ENCODE measurements at regions not wholly inside any gene's neighbourhood (a gene's known extent, or its start where the extent isn't known, plus 50 kb on each side); places are given as distances from the start of the nearest gene placed in this dataset.

GRCh38 chr1:177794376-177794991 lies 175.4 kb downstream of the SEC16B start:
- TF ChIP-seq POLR2AphosphoS5 (IDR thresholded peaks at IDR 0.05) (no peak), POLR2A (IDR thresholded peaks at IDR 0.05) (no peak), CTCF (IDR thresholded peaks at IDR 0.05) (no peak)
- Histone ChIP-seq H3K4me1 (replicated peaks) (no peaks in the 10 kb centered on the region), H3K4me3 (no peak overlapping the region), H3K9me3 (no peaks in the 10 kb centered on the region), H3K27me3 (replicated peaks; ENCODE audit: insufficient read depth) (peaks cover 4% of the 10 kb centered on the region), H3K36me3 (no peaks in the 10 kb centered on the region), H3K27ac (no peak overlapping the region)
- no peak for DNase-seq (ENCODE audit: low spot score)
- intact Hi-C loops (cut with DNase I), result no loop called here
- 36% methylated on average over 3 of the region's 3 CpGs for WGBS

GRCh38 chr1:177793900-177794299 lies 176.0 kb downstream of the SEC16B start:
- Histone ChIP-seq H3K27me3 (replicated peaks; ENCODE audit: insufficient read depth) (peaks cover 4% of the 10 kb centered on the region), H3K36me3 (no peaks in the 10 kb centered on the region), H3K27ac (no peak overlapping the region), H3K4me3 (no peak overlapping the region), H3K4me1 (replicated peaks) (no peaks in the 10 kb centered on the region), H3K9me3 (no peaks in the 10 kb centered on the region)
- 9% methylated on average over 1 of the region's 1 CpG for WGBS
- TF ChIP-seq POLR2AphosphoS5 (IDR thresholded peaks at IDR 0.05) (no peak), CTCF (IDR thresholded peaks at IDR 0.05) (no peak), POLR2A (IDR thresholded peaks at IDR 0.05) (no peak)
- no peak for DNase-seq (ENCODE audit: low spot score)
- intact Hi-C loops (cut with DNase I), result no loop called here

- no peak for TF ChIP-seq CTCF (IDR thresholded peaks at IDR 0.05)
- TF ChIP-seq POLR2A (IDR thresholded peaks at IDR 0.05), result no peak
- no peak for TF ChIP-seq POLR2AphosphoS5 (IDR thresholded peaks at IDR 0.05)
- Histone ChIP-seq H3K9me3 (no peaks in the 10 kb centered on the region), H3K36me3 (no peaks in the 10 kb centered on the region), H3K27ac (no peak overlapping the region), H3K4me1 (replicated peaks) (no peaks in the 10 kb centered on the region), H3K27me3 (replicated peaks; ENCODE audit: insufficient read depth) (peaks cover 4% of the 10 kb centered on the region), H3K4me3 (no peak overlapping the region)
- DNase-seq (ENCODE audit: low spot score), result no peak
- intact Hi-C loops (cut with DNase I), result no loop called here
These were observed 179.3 kb downstream of the SEC16B start for GRCh38 chr1:177790566-177790965.

GRCh38 chr1:177789956-177790355 lies 179.9 kb downstream of the SEC16B start:
- Histone ChIP-seq H3K27ac (no peak overlapping the region), H3K36me3 (no peaks in the 10 kb centered on the region), H3K9me3 (no peaks in the 10 kb centered on the region), H3K4me3 (no peak overlapping the region), H3K4me1 (replicated peaks) (no peaks in the 10 kb centered on the region), H3K27me3 (replicated peaks; ENCODE audit: insufficient read depth) (peaks cover 4% of the 10 kb centered on the region)
- intact Hi-C loops (cut with DNase I), result no loop called here
- no peak for TF ChIP-seq POLR2A (IDR thresholded peaks at IDR 0.05)
- TF ChIP-seq POLR2AphosphoS5 (IDR thresholded peaks at IDR 0.05), result no peak
- TF ChIP-seq CTCF (IDR thresholded peaks at IDR 0.05), result no peak
- 88% methylated on average over 3 of the region's 3 CpGs for WGBS
- DNase-seq (ENCODE audit: low spot score), result no peak

GRCh38 chr1:177786176-177786745 lies 183.6 kb downstream of the SEC16B start:
- TF ChIP-seq POLR2A (IDR thresholded peaks at IDR 0.05) (no peak), POLR2AphosphoS5 (IDR thresholded peaks at IDR 0.05) (no peak), CTCF (IDR thresholded peaks at IDR 0.05) (no peak)
- no peak overlapping the region for H3K27ac ChIP-seq
- no peaks in the 10 kb centered on the region for H3K27me3 ChIP-seq (replicated peaks; ENCODE audit: insufficient read depth)
- H3K36me3 ChIP-seq, result no peaks in the 10 kb centered on the region
- H3K4me1 ChIP-seq (replicated peaks), result no peaks in the 10 kb centered on the region
- no peak overlapping the region for H3K4me3 ChIP-seq
- no peaks in the 10 kb centered on the region for H3K9me3 ChIP-seq
- DNase-seq (ENCODE audit: low spot score), result no peak
- 80% methylated on average over 6 of the region's 6 CpGs for WGBS
- intact Hi-C loops (cut with DNase I), result no loop called here
